Fibroblast of villous mesenchyme (primary cell): ENCODE measurements at regions not wholly inside any gene's neighbourhood (a gene's known extent, or its start where the extent isn't known, plus 50 kb on each side); places are given as distances from the start of the nearest gene placed in this dataset.
A peak's percentile ranks its signal among the peaks of the same experiment; 100 is the strongest.

Experiments
- DNase-seq: peaks from one replicate; pipeline ENCODE4 v3.0.0-alpha.2; 2010; ENCODE audit warnings: low read depth
- H3K4me3 ChIP-seq: 2 replicates; pipeline ENCODE4 v1.5.1; 2011; ENCODE audit warnings: low read depth, mild to moderate bottlenecking, low read length
- CTCF ChIP-seq: IDR thresholded peaks from 2 replicates; pipeline ENCODE4 v1.5.1; 2012; ENCODE audit warnings: low read depth, mild to moderate bottlenecking, low read length; ENCODE audit not compliant: insufficient read depth

DNA sequence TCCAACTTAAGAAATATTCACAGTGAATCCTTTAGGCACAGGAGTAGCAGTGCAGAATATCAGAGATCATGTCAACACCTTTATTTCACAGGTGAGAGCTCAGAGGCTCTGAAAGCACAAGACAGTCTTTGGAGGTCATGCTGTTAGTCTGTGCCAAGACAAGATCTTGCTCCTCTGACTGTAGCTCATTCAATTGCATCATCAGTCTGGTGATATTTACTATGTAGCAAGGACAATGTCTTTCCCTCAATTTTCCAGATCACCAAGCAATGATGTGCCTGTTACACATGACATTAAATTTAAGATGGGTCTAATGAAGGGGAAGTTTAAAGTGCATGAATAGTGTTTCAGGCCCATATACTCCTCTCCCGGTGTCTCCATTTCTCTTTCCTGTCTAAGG is 277.5 kb downstream of the IL15 start:
- no peak overlapping the region for H3K4me3 ChIP-seq

GRCh38 chr4:141914746-141915145 is 278.4 kb downstream of the IL15 start:
- TF ChIP-seq CTCF, result no peak
- H3K4me3 ChIP-seq, result no peak overlapping the region
- peak; percentile 1 for DNase-seq

More for the DNA sequence above, 277.5 kb downstream of the IL15 start:
- no peak for TF ChIP-seq CTCF
- DNase-seq, result peak; percentile 57

DNA sequence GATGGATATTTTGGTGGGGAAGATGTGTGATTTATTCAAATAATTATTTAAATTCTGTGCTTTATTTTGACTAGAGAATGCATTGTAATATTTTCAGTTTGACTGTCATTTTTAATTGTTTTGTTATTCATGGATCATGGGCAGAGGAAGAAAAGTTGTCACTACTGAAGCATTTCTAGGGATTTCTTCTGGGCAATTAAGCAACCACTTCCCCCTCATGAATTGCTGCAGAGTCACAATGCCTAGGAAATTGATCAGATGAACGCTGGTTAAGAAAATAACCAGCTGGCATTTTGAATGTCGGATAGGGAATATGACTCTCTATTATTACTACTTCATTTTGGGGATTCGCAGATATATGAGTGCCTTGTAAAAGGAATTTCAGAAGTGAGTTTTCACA is 283.3 kb downstream of the IL15 start:
- no peak for DNase-seq

DNA sequence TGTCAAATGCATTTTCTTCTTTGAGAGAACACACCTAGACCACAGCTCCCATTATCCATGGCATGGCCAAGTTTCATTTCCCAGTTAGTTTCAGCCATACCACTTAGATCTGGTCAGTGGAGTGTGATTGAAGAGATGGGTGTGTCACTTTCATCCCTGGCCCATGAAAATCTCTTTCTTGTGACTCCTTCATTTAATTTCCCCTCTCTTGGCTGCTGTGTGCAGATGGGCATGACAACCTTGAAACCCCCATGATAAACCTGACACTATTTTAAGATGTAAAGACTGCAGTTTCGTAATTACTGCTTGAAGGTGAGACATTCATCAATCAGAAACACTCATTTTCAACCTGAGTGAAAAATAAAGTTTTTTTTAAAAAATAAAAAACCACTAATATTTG is 284.9 kb downstream of the IL15 start:
- no peak overlapping the region for H3K4me3 ChIP-seq
- no peak for TF ChIP-seq CTCF
- DNase-seq, result no peak

More for the DNA sequence above, 283.3 kb downstream of the IL15 start:
- H3K4me3 ChIP-seq, result no peak overlapping the region
- no peak for TF ChIP-seq CTCF

- DNase-seq, result no peak
- no peak overlapping the region for H3K4me3 ChIP-seq
- TF ChIP-seq CTCF, result no peak
These were observed 285.9 kb downstream of the IL15 start for GRCh38 chr4:141922236-141922635.

DNA sequence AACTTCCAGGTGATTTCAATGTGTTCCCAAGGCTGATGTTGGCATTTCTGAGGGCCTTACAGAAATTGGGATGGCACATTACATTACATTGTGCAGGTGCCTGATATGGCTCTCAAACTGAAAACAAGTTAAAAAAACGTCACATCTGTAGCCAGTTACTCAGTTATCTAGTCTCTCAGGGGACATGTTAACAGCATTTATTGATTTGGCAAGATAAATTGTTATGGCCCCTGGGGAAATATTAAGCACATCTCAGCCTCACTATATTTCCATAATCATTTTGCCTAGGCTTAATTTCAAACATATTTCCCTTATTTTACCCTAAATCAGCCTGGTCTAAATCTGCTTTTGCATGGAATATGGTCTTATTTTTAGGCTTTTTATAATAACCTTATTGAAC is 290.0 kb downstream of the IL15 start:
- H3K4me3 ChIP-seq, result no peak overlapping the region
- no peak for TF ChIP-seq CTCF
- no peak for DNase-seq

- no peak for TF ChIP-seq CTCF
- no peak overlapping the region for H3K4me3 ChIP-seq
- DNase-seq, result no peak
These were observed 296.1 kb downstream of the IL15 start for GRCh38 chr4:141932490-141932889.
